Pancreas (tissue), 10 donors: ENCODE measurements at regions not wholly inside any gene's neighbourhood (a gene's known extent, or its start where the extent isn't known, plus 50 kb on each side); places are given as distances from the start of the nearest gene placed in this dataset.
"Not testable (repeated sequence)": the region's sequence is repeated elsewhere in the genome, so short reads cannot be mapped to it uniquely, and the experiment has no call there.

Experiments used
- ATAC-seq, 4 donors: fragments of 200-7000 bp; cut with Tn5 transposase; one replicate each; pipeline versions ENCODE4 v1.8.0 to v1.9.1; 2020; ENCODE audit warnings: mild to moderate bottlenecking in 4 of 4, moderate library complexity in 4 of 4
- DNase-seq, 6 donors: peaks; one replicate each; pipeline ENCODE4 v3.0.0-alpha.2; 2020
- FAIRE-seq: peaks from 2 replicates; lab custom pipeline; 2012; peaks lifted over from hg19 to GRCh38; lab: Jason Lieb, UNC
- H3K27ac ChIP-seq, 4 donors: fragments of 200-600 bp; sonication (generic); 1 replicate in 3 of 4; 2 replicates in 1 of 4; pipeline versions ENCODE4 v1.5.0 to v1.8.0; 2020
- H3K27me3 ChIP-seq, 4 donors: fragments of 200-600 bp; one replicate each; pipeline ENCODE4 v1.8.0; 2021
- H3K36me3 ChIP-seq, 3 donors: fragments of 200-600 bp; sonication (generic) in 1 of 3; one replicate each; pipeline versions ENCODE4 v1.5.0 to v1.8.0; 2020 to 2021
- H3K4me1 ChIP-seq, 3 donors: fragments of 200-600 bp; one replicate each; pipeline ENCODE4 v1.8.0; 2021
- H3K4me3 ChIP-seq, 4 donors: fragments of 200-600 bp; sonication (generic) in 2 of 4; one replicate each; pipeline versions ENCODE4 v1.5.0 to v1.8.0; 2020 to 2021
- H3K9me3 ChIP-seq, 4 donors: fragments of 200-600 bp; one replicate each; pipeline ENCODE4 v1.8.0; 2021
- CTCF ChIP-seq, 4 donors: fragments of 200-600 bp; sonication (generic) in 3 of 4; IDR thresholded peaks; one replicate each; pipeline versions ENCODE4 v1.5.0 to v1.8.0; 2021; ENCODE audit warnings: antibody characterized with exemption in 4 of 4
- WGBS, 2 donors: extraction: QIAGEN DNeasy Blood & Tissue Kit; methylation state at CpG; one replicate each; pipeline ENCODE4 v1.1.7; 2013; 5-methylcytosine and 5-hydroxymethylcytosine counted together
- intact Hi-C, 3 donors: fragments of 100-400 bp; cut with DNase I; formaldehyde crosslinking; loops; one replicate each; pipeline versions ENCODE4 v1.11.1 to v1.14.2; 2022
- donor health status: healthy with polysubstance abuse.
- donor health status: DM: no; HTN: no; CAD: no; lungs with moderate emphysema.
- donor health status: DM: no; HTN: no; CAD: no.
- donor health status: control.
- donor health status: control.
- donor health status: Bipolar disorder and iron deficiency.
- donor health status: DM: yes; HTN: yes; CAD: no.
- donor health status: DM: no; HTN: no; CAD: no.
- donor health status: DM: no; HTN: no; CAD: no.
- donor health status: DM: yes; HTN: yes; CAD: no.

- DNase-seq (no peak), FAIRE-seq (no peak), ATAC-seq (no peak)
- Histone ChIP-seq H3K36me3 (no peaks in the 10 kb centered on the region), H3K4me3 (no peak overlapping the region), H3K9me3 (no peaks in the 10 kb centered on the region), H3K27me3 (no peaks in the 10 kb centered on the region), H3K27ac (no peak overlapping the region), H3K4me1 (no peaks in the 10 kb centered on the region)
- TF ChIP-seq CTCF (IDR thresholded peaks at IDR 0.05), result no peak
- 67 to 85% methylated on average over 3 of the region's 3 CpGs for WGBS, 2 donors
- intact Hi-C loops, result no loop called here
These were observed 80.6 kb upstream of the BEND6 start for GRCh38 chr6:56874328-56874727.

- H3K9me3 ChIP-seq, H3K27me3 ChIP-seq, FAIRE-seq, H3K36me3 ChIP-seq, DNase-seq, intact Hi-C loops, H3K27ac ChIP-seq, H3K4me3 ChIP-seq, ATAC-seq: not testable (repeated sequence)
- peaks cover 0 to 11% (median 0%) of the 10 kb centered on the region in 3 donors for H3K4me1 ChIP-seq
- WGBS, 2 donors, result 87 to 90% methylated on average over 5 of the region's 5 CpGs
These were observed 84.9 kb upstream of the BEND6 start for GRCh38 chr6:56870053-56870452.

- 76 to 91% methylated on average over 2 of the region's 2 CpGs for WGBS, 2 donors
These were observed 85.6 kb upstream of the BEND6 start for GRCh38 chr6:56869346-56869745.

GRCh38 chr6:56868687-56869086 is 86.2 kb upstream of the BEND6 start:
- WGBS, 2 donors, result 40 to 48% methylated on average over 1 of the region's 1 CpG
- no peaks in the 10 kb centered on the region for H3K9me3 ChIP-seq
- FAIRE-seq (no peak), ATAC-seq (peak; percentile 64 to 75 (median 71)), DNase-seq (no peak)
- intact Hi-C loops, result no loop called here
- no peaks in the 10 kb centered on the region for H3K27me3 ChIP-seq
- peaks cover 0 to 17% (median 0%) of the 10 kb centered on the region in 3 donors for H3K4me1 ChIP-seq
- no peaks in the 10 kb centered on the region for H3K36me3 ChIP-seq
- no peak overlapping the region for H3K4me3 ChIP-seq
- no peak overlapping the region for H3K27ac ChIP-seq
- TF ChIP-seq CTCF (IDR thresholded peaks at IDR 0.05), result no peak

More at GRCh38 chr6:56869346-56869745, 85.6 kb upstream of the BEND6 start:
- no peak for FAIRE-seq
- no peak for ATAC-seq
- no peak for TF ChIP-seq CTCF (IDR thresholded peaks at IDR 0.05)
- no peak overlapping the region for H3K4me3 ChIP-seq
- no peaks in the 10 kb centered on the region for H3K27me3 ChIP-seq
- no peaks in the 10 kb centered on the region for H3K36me3 ChIP-seq
- no peaks in the 10 kb centered on the region for H3K9me3 ChIP-seq
- intact Hi-C loops, result no loop called here
- no peak overlapping the region for H3K27ac ChIP-seq
- DNase-seq, result no peak
- peaks cover 0 to 12% (median 0%) of the 10 kb centered on the region in 3 donors for H3K4me1 ChIP-seq

GRCh38 chr6:56866917-56867522 is 87.9 kb upstream of the BEND6 start:
- Histone ChIP-seq H3K36me3 (no peaks in the 10 kb centered on the region), H3K4me1 (peaks cover 0 to 17% (median 0%) of the 10 kb centered on the region in 3 donors), H3K4me3 (no peak overlapping the region), H3K27me3 (no peaks in the 10 kb centered on the region), H3K9me3 (no peaks in the 10 kb centered on the region), H3K27ac (no peak overlapping the region)
- DNase-seq (no peak), ATAC-seq (no peak), FAIRE-seq (no peak)
- WGBS, 2 donors, result 86 to 91% methylated on average over 2 of the region's 2 CpGs
- TF ChIP-seq CTCF (IDR thresholded peaks at IDR 0.05), result no peak
- intact Hi-C loops, result no loop called here
